T-cell (primary cell): ENCODE measurements at regions not wholly inside any gene's neighbourhood (a gene's known extent, or its start where the extent isn't known, plus 50 kb on each side); places are given as distances from the start of the nearest gene placed in this dataset.

Experiments
- ATAC-seq, 4 experiments: fragments of 200-7000 bp in 3 of 4; fragments of 150-1000 bp in 1 of 4; cut with Tn5 transposase; replicated peaks in 1 of 4; 1 replicate in 3 of 4; 2 replicates in 1 of 4; pipeline ENCODE4 v1.10.0; 2021; ENCODE audit warnings: moderate library complexity in 3 of 4, mild to moderate bottlenecking in 2 of 4, moderate number of reproducible peaks in 1 of 4
- CTCF ChIA-PET, 2 donors: fragments of 300-600 bp; sonication (Branson Sonifier 250); formaldehyde crosslinking; loops; one replicate each; lab custom pipeline; 2022; ENCODE audit warnings: antibody characterized with exemption in 2 of 2; lab: Charles Lee
- POLR2A ChIA-PET, 2 donors: fragments of 300-600 bp; sonication (Branson Sonifier 250); formaldehyde crosslinking; loops; one replicate each; lab custom pipeline; 2022; ENCODE audit warnings: antibody characterized with exemption in 2 of 2; lab: Charles Lee
- DNase-seq, 35 experiments: peaks; one replicate each; pipeline versions ENCODE4 v3.0.0 to v3.0.0-alpha.2; 2013 to 2023
- H3K27ac ChIP-seq: one replicate; pipeline ENCODE4 v1.5.1; 2013; ENCODE audit warnings: low read length
- H3K27me3 ChIP-seq, 2 experiments: replicated peaks in 1 of 2; 1 replicate in 1 of 2; 2 replicates in 1 of 2; pipeline versions ENCODE4 v1.6.1 to v1.7.0; 2013; ENCODE audit warnings: low read length in 1 of 2, mixed read lengths in 1 of 2; ENCODE audit not compliant: control insufficient read depth in 2 of 2, insufficient read depth in 2 of 2; ENCODE audit errors: extremely low read depth in 1 of 2
- H3K36me3 ChIP-seq, 2 donors: 1 replicate in 1 of 2; 2 replicates in 1 of 2; pipeline versions ENCODE4 v1.6.1 to v1.7.0; 2013; ENCODE audit warnings: low read length in 1 of 2; ENCODE audit not compliant: control insufficient read depth in 2 of 2, insufficient read depth in 1 of 2; ENCODE audit errors: extremely low read depth in 1 of 2
- H3K4me1 ChIP-seq, 2 experiments: 1 replicate in 1 of 2; 2 replicates in 1 of 2; pipeline versions ENCODE4 v1.6.1 to v1.7.0; 2013; ENCODE audit warnings: low read length in 2 of 2, mixed read lengths in 1 of 2; ENCODE audit not compliant: insufficient read depth in 2 of 2, control insufficient read depth in 1 of 2; ENCODE audit errors: extremely low read depth in 1 of 2
- H3K4me3 ChIP-seq, 2 donors: 1 replicate in 1 of 2; 2 replicates in 1 of 2; pipeline versions ENCODE4 v1.5.1 to v1.7.0; 2013; ENCODE audit warnings: mild to moderate bottlenecking in 2 of 2, low read length in 1 of 2, moderate library complexity in 1 of 2; ENCODE audit not compliant: control insufficient read depth in 1 of 2; ENCODE audit errors: extremely low read depth in 1 of 2
- H3K9me3 ChIP-seq: 2 replicates; pipeline ENCODE4 v1.7.0; 2013
- H3K27ac Mint-ChIP-seq, 2 donors: one replicate each; pipeline ENCODE4 v1.8.0; 2020 to 2021; ENCODE audit warnings: mild to moderate bottlenecking in 2 of 2, mixed read lengths in 2 of 2
- H3K27me3 Mint-ChIP-seq, 2 donors: one replicate each; pipeline ENCODE4 v1.8.0; 2021 to 2022; ENCODE audit warnings: mixed read lengths in 2 of 2
- H3K36me3 Mint-ChIP-seq: one replicate; pipeline ENCODE4 v1.8.0; 2021; ENCODE audit warnings: mixed read lengths
- H3K4me1 Mint-ChIP-seq, 3 donors: one replicate each; pipeline ENCODE4 v1.8.0; 2020 to 2022; ENCODE audit warnings: mixed read lengths in 3 of 3, mild to moderate bottlenecking in 1 of 3
- H3K4me3 Mint-ChIP-seq, 3 donors: one replicate each; pipeline ENCODE4 v1.8.0; 2020 to 2022; ENCODE audit warnings: mild to moderate bottlenecking in 3 of 3, mixed read lengths in 3 of 3, moderate library complexity in 3 of 3
- H3K9me3 Mint-ChIP-seq, 3 donors: one replicate each; pipeline ENCODE4 v1.8.0; 2020 to 2022; ENCODE audit warnings: mixed read lengths in 3 of 3
- WGBS: methylation state at CpG from one replicate; pipeline ENCODE4 v1.1.5; 2013; ENCODE audit warnings: missing lambda C conversion rate; ENCODE audit not compliant: insufficient coverage; 5-methylcytosine and 5-hydroxymethylcytosine counted together

DNA sequence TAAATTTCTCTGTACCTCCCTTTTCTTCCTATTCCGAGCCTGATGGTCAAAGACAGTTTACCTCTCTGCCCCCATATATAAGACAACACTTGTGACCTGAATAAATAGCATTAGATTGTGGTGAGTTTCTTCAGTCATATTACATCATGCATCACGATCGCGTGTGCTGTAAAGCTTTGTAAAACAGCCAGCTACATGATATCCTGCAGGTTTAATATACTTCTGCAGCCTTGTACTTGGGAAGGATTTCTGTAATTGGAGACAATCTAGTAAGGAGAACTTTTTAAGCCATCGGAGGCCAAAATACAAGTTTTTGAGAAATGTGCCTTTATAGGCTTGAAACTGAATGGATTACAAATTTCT is 711.8 kb upstream of the WWC1 start:
- Histone ChIP-seq H3K4me1 (no peaks in the 10 kb centered on the region), H3K27me3 (no peaks in the 10 kb centered on the region), H3K27ac (no peak overlapping the region), H3K36me3 (no peaks in the 10 kb centered on the region), H3K9me3 (no peaks in the 10 kb centered on the region), H3K4me3 (no peak overlapping the region)
- no CpG with 5 or more reads among the region's 5 CpGs for WGBS
- DNase-seq (no peak), ATAC-seq (no peak)
- no peaks in the 10 kb centered on the region for H3K36me3 Mint-ChIP-seq
- peaks cover 2 to 7% of the 10 kb centered on the region in 2 donors for H3K27me3 Mint-ChIP-seq
- no peaks in the 10 kb centered on the region for H3K4me1 Mint-ChIP-seq
- H3K9me3 Mint-ChIP-seq = peaks cover 0 to 5% (median 0%) of the 10 kb centered on the region in 3 donors
- no peak overlapping the region for H3K27ac Mint-ChIP-seq
- ChIA-PET CTCF (no interaction called here), POLR2A (interaction anchor here in 1 of 2 donors (0.6 kb wide), 1 partner anchor 162 kb away, joined by 4 read pairs; no protein-coding TSS in a partner anchor)
- H3K4me3 Mint-ChIP-seq = no peak overlapping the region

GRCh38 chr5:167580608-167581007 is 710.8 kb upstream of the WWC1 start:
- H3K27ac Mint-ChIP-seq = no peak overlapping the region
- POLR2A ChIA-PET = no interaction called here
- peaks cover 0 to 4% of the 10 kb centered on the region in 2 donors for H3K27me3 Mint-ChIP-seq
- Histone ChIP-seq H3K27ac (no peak overlapping the region), H3K27me3 (no peaks in the 10 kb centered on the region), H3K4me3 (no peak overlapping the region), H3K36me3 (no peaks in the 10 kb centered on the region), H3K4me1 (no peaks in the 10 kb centered on the region), H3K9me3 (no peaks in the 10 kb centered on the region)
- no peaks in the 10 kb centered on the region for H3K36me3 Mint-ChIP-seq
- peaks cover 2 to 5% (median 5%) of the 10 kb centered on the region in 3 donors for H3K9me3 Mint-ChIP-seq
- WGBS = 94% methylated on average over 13 of the region's 13 CpGs
- ATAC-seq (no peak), DNase-seq (no peak)
- H3K4me1 Mint-ChIP-seq = no peaks in the 10 kb centered on the region
- CTCF ChIA-PET = no interaction called here
- H3K4me3 Mint-ChIP-seq = no peak overlapping the region

DNA sequence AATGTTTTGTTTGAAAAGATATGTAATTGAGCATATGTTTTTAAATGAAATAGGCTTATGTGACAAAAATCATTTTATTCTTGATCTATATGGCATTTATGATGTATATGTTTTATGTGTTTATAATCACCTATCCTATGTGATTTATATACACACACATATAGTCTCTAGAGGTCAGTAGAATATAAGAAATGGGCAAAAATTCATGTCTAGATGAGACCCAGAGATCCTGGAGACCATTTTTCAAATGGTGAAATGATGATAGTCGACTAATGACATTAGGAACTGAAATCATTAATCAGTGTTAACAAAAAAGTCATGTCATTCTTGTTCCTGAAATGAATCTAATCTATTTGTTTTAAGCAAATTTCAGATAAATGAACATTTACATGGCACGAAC is 709.2 kb upstream of the WWC1 start:
- no peaks in the 10 kb centered on the region for H3K36me3 ChIP-seq
- WGBS = no CpG with 5 or more reads among the region's 2 CpGs
- ChIA-PET POLR2A (no interaction called here), CTCF (no interaction called here)
- H3K27ac Mint-ChIP-seq = no peak overlapping the region
- H3K36me3 Mint-ChIP-seq = no peaks in the 10 kb centered on the region
- H3K9me3 ChIP-seq = no peaks in the 10 kb centered on the region
- no peaks in the 10 kb centered on the region for H3K4me1 Mint-ChIP-seq
- H3K27me3 ChIP-seq = no peaks in the 10 kb centered on the region
- DNase-seq (no peak), ATAC-seq (no peak)
- peaks cover 2 to 5% (median 5%) of the 10 kb centered on the region in 3 donors for H3K9me3 Mint-ChIP-seq
- no peak overlapping the region for H3K27ac ChIP-seq
- H3K4me3 ChIP-seq = no peak overlapping the region
- no peaks in the 10 kb centered on the region for H3K27me3 Mint-ChIP-seq
- H3K4me3 Mint-ChIP-seq = no peak overlapping the region
- H3K4me1 ChIP-seq = no peaks in the 10 kb centered on the region

- H3K4me1 Mint-ChIP-seq = no peaks in the 10 kb centered on the region
- POLR2A ChIA-PET = no interaction called here
These were observed 708.6 kb upstream of the WWC1 start for GRCh38 chr5:167582886-167583285.

GRCh38 chr5:167585184-167585583 is 706.3 kb upstream of the WWC1 start:
- ChIA-PET CTCF (no interaction called here), POLR2A (no interaction called here)
- H3K36me3 ChIP-seq = no peaks in the 10 kb centered on the region
- H3K9me3 ChIP-seq = no peaks in the 10 kb centered on the region
- H3K36me3 Mint-ChIP-seq = no peaks in the 10 kb centered on the region
- no peak overlapping the region for H3K4me3 ChIP-seq
- H3K4me1 Mint-ChIP-seq = no peaks in the 10 kb centered on the region
- no peaks in the 10 kb centered on the region for H3K4me1 ChIP-seq
- no peak overlapping the region for H3K4me3 Mint-ChIP-seq
- no peak for ATAC-seq
- WGBS = no CpG with 5 or more reads among the region's 2 CpGs
- no peak for DNase-seq
- H3K27me3 ChIP-seq = no peaks in the 10 kb centered on the region
- H3K27ac Mint-ChIP-seq = no peak overlapping the region
- no peaks in the 10 kb centered on the region for H3K27me3 Mint-ChIP-seq
- H3K27ac ChIP-seq = no peak overlapping the region
- peaks cover 2 to 5% (median 5%) of the 10 kb centered on the region in 3 donors for H3K9me3 Mint-ChIP-seq

More at GRCh38 chr5:167582886-167583285, 708.6 kb upstream of the WWC1 start:
- Histone ChIP-seq H3K4me3 (no peak overlapping the region), H3K27ac (no peak overlapping the region), H3K36me3 (no peaks in the 10 kb centered on the region), H3K4me1 (no peaks in the 10 kb centered on the region), H3K27me3 (no peaks in the 10 kb centered on the region), H3K9me3 (no peaks in the 10 kb centered on the region)
- Mint-ChIP-seq H3K27me3 (no peaks in the 10 kb centered on the region), H3K36me3 (no peaks in the 10 kb centered on the region), H3K9me3 (peaks cover 2 to 5% (median 5%) of the 10 kb centered on the region in 3 donors), H3K4me3 (no peak overlapping the region), H3K27ac (no peak overlapping the region)
- no peak for ATAC-seq
- no CpG with 5 or more reads among the region's 6 CpGs for WGBS
- CTCF ChIA-PET = no interaction called here
- DNase-seq = no peak

DNA sequence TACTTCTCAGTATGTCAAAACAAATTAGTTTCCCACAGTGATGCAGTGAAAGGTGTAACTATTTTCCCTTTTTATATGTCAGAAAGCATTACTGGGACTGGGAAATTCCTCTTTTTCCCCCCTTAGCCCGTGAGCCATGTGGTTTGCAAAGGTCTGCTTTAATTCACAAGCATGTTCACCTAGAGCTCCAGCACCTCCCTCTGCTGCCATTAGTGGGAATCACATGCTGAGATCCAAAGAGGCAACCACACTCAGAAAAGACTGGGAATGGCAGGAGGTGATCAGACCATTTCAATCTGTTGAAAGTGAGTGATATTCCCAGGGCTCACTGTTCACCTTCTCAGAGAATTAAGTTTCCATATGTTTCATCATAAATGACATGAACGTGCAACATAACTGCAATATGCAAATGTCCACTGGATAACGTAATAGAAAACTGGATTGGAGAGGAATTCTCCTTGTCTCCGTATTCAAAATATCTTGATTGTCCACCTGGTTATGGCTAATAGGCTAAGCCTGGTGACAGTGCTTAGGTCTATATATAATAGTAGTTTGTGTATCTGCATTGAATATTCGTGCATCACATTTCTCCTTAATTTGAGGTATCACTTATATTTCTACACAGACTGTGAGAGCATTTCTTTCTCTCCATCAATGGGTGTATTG is 703.5 kb upstream of the WWC1 start:
- no peak for ATAC-seq
- no peaks in the 10 kb centered on the region for H3K27me3 ChIP-seq
- Mint-ChIP-seq H3K4me1 (no peaks in the 10 kb centered on the region), H3K27ac (no peak overlapping the region), H3K4me3 (no peak overlapping the region), H3K9me3 (peaks cover 2 to 5% (median 5%) of the 10 kb centered on the region in 3 donors), H3K27me3 (no peaks in the 10 kb centered on the region), H3K36me3 (no peaks in the 10 kb centered on the region)
- no peaks in the 10 kb centered on the region for H3K4me1 ChIP-seq
- no peak overlapping the region for H3K27ac ChIP-seq
- DNase-seq = no peak
- ChIA-PET POLR2A (interaction anchor here in 1 of 2 donors (0.6 kb wide), 1 partner anchor 519 kb away, joined by 3 read pairs; no protein-coding TSS in a partner anchor), CTCF (no interaction called here)
- 70% methylated on average over 2 of the region's 5 CpGs for WGBS
- no peaks in the 10 kb centered on the region for H3K9me3 ChIP-seq
- no peaks in the 10 kb centered on the region for H3K36me3 ChIP-seq
- H3K4me3 ChIP-seq = no peak overlapping the region
